Neural progenitor cell (in vitro differentiated cells): ENCODE measurements at regions not wholly inside any gene's neighbourhood (a gene's known extent, or its start where the extent isn't known, plus 50 kb on each side); places are given as distances from the start of the nearest gene placed in this dataset.

Experiments
- DNase-seq: peaks from one replicate; pipeline ENCODE4 v3.0.0-alpha.2; 2016; ENCODE audit warnings: low spot score
- H2AFZ ChIP-seq: fragments of 200-600 bp; sonication (generic); replicated peaks from 2 replicates; pipeline ENCODE4 v1.6.1; 2016; ENCODE audit warnings: antibody characterized with exemption
- H3F3A ChIP-seq: fragments of 200-600 bp; sonication (generic); 2 replicates; pipeline ENCODE4 v1.6.1; 2016; ENCODE audit warnings: antibody characterized with exemption, low read depth
- H3K27ac ChIP-seq: fragments of 200-600 bp; sonication (generic); 2 replicates; pipeline ENCODE4 v1.5.1; 2016; ENCODE audit warnings: mild to moderate bottlenecking
- H3K27me3 ChIP-seq: fragments of 200-600 bp; sonication (generic); 2 replicates; pipeline ENCODE4 v1.6.1; 2016; ENCODE audit warnings: mild to moderate bottlenecking, moderate library complexity
- H3K36me3 ChIP-seq: fragments of 200-600 bp; sonication (generic); 2 replicates; pipeline ENCODE4 v1.5.1; 2016
- H3K4me1 ChIP-seq: fragments of 200-600 bp; sonication (generic); 2 replicates; pipeline ENCODE4 v1.6.1; 2016; ENCODE audit warnings: mixed run types
- H3K4me2 ChIP-seq: fragments of 200-600 bp; sonication (generic); 2 replicates; pipeline ENCODE4 v1.6.1; 2016
- H3K4me3 ChIP-seq: fragments of 200-600 bp; sonication (generic); 2 replicates; pipeline ENCODE4 v1.5.1; 2016
- H3K79me2 ChIP-seq: fragments of 200-600 bp; sonication (generic); 2 replicates; pipeline ENCODE4 v1.6.1; 2016; ENCODE audit warnings: low read depth
- H3K9ac ChIP-seq: fragments of 200-600 bp; sonication (generic); 2 replicates; pipeline ENCODE4 v1.6.1; 2016
- H3K9me3 ChIP-seq: fragments of 200-600 bp; sonication (generic); 2 replicates; pipeline ENCODE4 v1.5.1; 2016; ENCODE audit warnings: low read depth
- H4K20me1 ChIP-seq: fragments of 200-600 bp; sonication (generic); 2 replicates; pipeline ENCODE4 v1.6.1; 2016; ENCODE audit warnings: low read depth
- H3K27ac Mint-ChIP-seq: 3 replicates; pipeline ENCODE4 v1.8.0; 2021; ENCODE audit warnings: mixed read lengths
- H3K27me3 Mint-ChIP-seq: 2 replicates; pipeline ENCODE4 v1.8.0; 2022; ENCODE audit warnings: low read depth, mild to moderate bottlenecking, inconsistent platforms, moderate library complexity, mixed read lengths; ENCODE audit not compliant: insufficient read depth
- H3K36me3 Mint-ChIP-seq: 3 replicates; pipeline ENCODE4 v1.8.0; 2021; ENCODE audit warnings: mixed read lengths
- H3K4me1 Mint-ChIP-seq: 3 replicates; pipeline ENCODE4 v1.8.0; 2021; ENCODE audit warnings: mixed read lengths
- H3K4me3 Mint-ChIP-seq: 3 replicates; pipeline ENCODE4 v1.8.0; 2021; ENCODE audit warnings: mild to moderate bottlenecking, moderate library complexity, mixed read lengths
- H3K9me3 Mint-ChIP-seq: 3 replicates; pipeline ENCODE4 v1.8.0; 2020; ENCODE audit warnings: mixed read lengths
- CTCF ChIP-seq: fragments of 200-600 bp; sonication (generic); IDR thresholded peaks from 2 replicates; pipeline ENCODE4 v1.5.1; 2017; ENCODE audit warnings: antibody characterized with exemption, mild to moderate bottlenecking
- EZH2 ChIP-seq: fragments of 200-600 bp; sonication (generic); IDR thresholded peaks from 2 replicates; pipeline ENCODE4 v1.6.1; 2017; ENCODE audit warnings: antibody characterized with exemption, mild to moderate bottlenecking, moderate library complexity
- EZH2phosphoT487 ChIP-seq: fragments of 200-600 bp; sonication (generic); IDR thresholded peaks from 2 replicates; pipeline ENCODE4 v1.6.1; 2017; ENCODE audit warnings: antibody characterized with exemption

- Mint-ChIP-seq H3K27ac (no peak overlapping the region), H3K9me3 (peaks cover 8% of the 10 kb centered on the region), H3K4me1 (peaks cover 11% of the 10 kb centered on the region), H3K27me3 (no peaks in the 10 kb centered on the region), H3K36me3 (no peaks in the 10 kb centered on the region), H3K4me3 (no peak overlapping the region)
- no peaks in the 10 kb centered on the region for H4K20me1 ChIP-seq
- H3K4me3 ChIP-seq = no peak overlapping the region
- H3K27me3 ChIP-seq = no peaks in the 10 kb centered on the region
- H3K9ac ChIP-seq = no peak overlapping the region
- no peak overlapping the region for H2AFZ ChIP-seq
- no peaks in the 10 kb centered on the region for H3K4me1 ChIP-seq
- H3K27ac ChIP-seq = no peak overlapping the region
- H3F3A ChIP-seq = no peaks in the 10 kb centered on the region
- H3K79me2 ChIP-seq = no peaks in the 10 kb centered on the region
- no peaks in the 10 kb centered on the region for H3K9me3 ChIP-seq
- DNase-seq = no peak
- H3K4me2 ChIP-seq = no peak overlapping the region
- H3K36me3 ChIP-seq = no peaks in the 10 kb centered on the region
- TF ChIP-seq EZH2 = no peak
- TF ChIP-seq CTCF = no peak
- TF ChIP-seq EZH2phosphoT487 = no peak
Observed at GRCh38 chr9:89911721-89912604, 307.2 kb downstream of the GADD45G start.

- no peak overlapping the region for H3K4me3 ChIP-seq
- H3K9ac ChIP-seq = no peak overlapping the region
- H3K4me1 ChIP-seq = no peaks in the 10 kb centered on the region
- H3K4me3 Mint-ChIP-seq = no peak overlapping the region
- no peaks in the 10 kb centered on the region for H3K79me2 ChIP-seq
- DNase-seq = no peak
- no peaks in the 10 kb centered on the region for H4K20me1 ChIP-seq
- H3K36me3 Mint-ChIP-seq = no peaks in the 10 kb centered on the region
- no peaks in the 10 kb centered on the region for H3K27me3 ChIP-seq
- H3K9me3 ChIP-seq = no peaks in the 10 kb centered on the region
- H3K27ac Mint-ChIP-seq = no peak overlapping the region
- TF ChIP-seq CTCF (no peak), EZH2phosphoT487 (no peak)
- H3K4me2 ChIP-seq = no peak overlapping the region
- peaks cover 15% of the 10 kb centered on the region for H3K4me1 Mint-ChIP-seq
- H3F3A ChIP-seq = no peaks in the 10 kb centered on the region
- H3K36me3 ChIP-seq = no peaks in the 10 kb centered on the region
- H3K9me3 Mint-ChIP-seq = peaks cover 8% of the 10 kb centered on the region
- no peaks in the 10 kb centered on the region for H3K27me3 Mint-ChIP-seq
- H2AFZ ChIP-seq = no peak overlapping the region
- H3K27ac ChIP-seq = no peak overlapping the region
Observed at GRCh38 chr9:89912605-89912953, 307.8 kb downstream of the GADD45G start.

GRCh38 chr9:89915187-89915586, 310.4 kb downstream of the GADD45G start:
- Mint-ChIP-seq H3K9me3 (no peaks in the 10 kb centered on the region), H3K27ac (no peak overlapping the region), H3K27me3 (peaks cover 4% of the 10 kb centered on the region), H3K36me3 (no peaks in the 10 kb centered on the region), H3K4me1 (peaks cover 17% of the 10 kb centered on the region), H3K4me3 (no peak overlapping the region)
- Histone ChIP-seq H3K9me3 (no peaks in the 10 kb centered on the region), H3K27me3 (no peaks in the 10 kb centered on the region), H2AFZ (no peak overlapping the region), H3K9ac (no peak overlapping the region), H3K27ac (no peak overlapping the region), H3K36me3 (no peaks in the 10 kb centered on the region), H3K79me2 (no peaks in the 10 kb centered on the region), H3F3A (no peaks in the 10 kb centered on the region), H4K20me1 (no peaks in the 10 kb centered on the region), H3K4me2 (no peak overlapping the region), H3K4me3 (no peak overlapping the region), H3K4me1 (no peaks in the 10 kb centered on the region)
- TF ChIP-seq EZH2phosphoT487 = no peak
- TF ChIP-seq EZH2 = no peak
- no peak for TF ChIP-seq CTCF
- DNase-seq = no peak
